ENCODE measurements at regions not wholly inside any gene's neighbourhood (a gene's known extent, or its start where the extent isn't known, plus 50 kb on each side); places are given as distances from the start of the nearest gene placed in this dataset.

GRCh38 chr16:76777721-76778465 lies 413.1 kb upstream of the MON1B start:
- ATAC-seq = no peak
- no peak for TF ChIP-seq ESRRG (CRISPR knock-in tag; IDR thresholded peaks at IDR 0.05)
- no peak for TF ChIP-seq ZFP3 (CRISPR knock-in tag; IDR thresholded peaks at IDR 0.05)
- TF ChIP-seq CREB5 (CRISPR knock-in tag; IDR thresholded peaks at IDR 0.05; ENCODE audit: low read depth) = no peak
- no peak for TF ChIP-seq BACH2 (CRISPR knock-in tag; IDR thresholded peaks at IDR 0.05; ENCODE audit: borderline replicate concordance)

GRCh38 chr16:76780556-76780955 lies 410.4 kb upstream of the MON1B start:
- TF ChIP-seq SNAI2 (CRISPR knock-in tag; IDR thresholded peaks at IDR 0.05) (no peak), ARNTL (CRISPR knock-in tag; IDR thresholded peaks at IDR 0.05; ENCODE audit: borderline replicate concordance, low read depth) (no peak), ZNF565 (CRISPR knock-in tag; conservative IDR thresholded peaks at IDR 0.05; ENCODE audit: low read depth) (no peak), ESRRG (CRISPR knock-in tag; IDR thresholded peaks at IDR 0.05) (no peak), TOX (CRISPR knock-in tag; IDR thresholded peaks at IDR 0.05; ENCODE audit: borderline replicate concordance) (no peak), ISL1 (CRISPR knock-in tag; IDR thresholded peaks at IDR 0.05) (no peak), OSR1 (CRISPR knock-in tag; IDR thresholded peaks at IDR 0.05) (no peak), PPARA (CRISPR knock-in tag; IDR thresholded peaks at IDR 0.05; ENCODE audit: borderline replicate concordance) (no peak), ZC3H10 (CRISPR knock-in tag; IDR thresholded peaks at IDR 0.05) (no peak), ZNF8 (CRISPR knock-in tag; IDR thresholded peaks at IDR 0.05) (no peak), ZFP3 (CRISPR knock-in tag; IDR thresholded peaks at IDR 0.05) (no peak)
- TF ChIP-seq, protein P1, sequence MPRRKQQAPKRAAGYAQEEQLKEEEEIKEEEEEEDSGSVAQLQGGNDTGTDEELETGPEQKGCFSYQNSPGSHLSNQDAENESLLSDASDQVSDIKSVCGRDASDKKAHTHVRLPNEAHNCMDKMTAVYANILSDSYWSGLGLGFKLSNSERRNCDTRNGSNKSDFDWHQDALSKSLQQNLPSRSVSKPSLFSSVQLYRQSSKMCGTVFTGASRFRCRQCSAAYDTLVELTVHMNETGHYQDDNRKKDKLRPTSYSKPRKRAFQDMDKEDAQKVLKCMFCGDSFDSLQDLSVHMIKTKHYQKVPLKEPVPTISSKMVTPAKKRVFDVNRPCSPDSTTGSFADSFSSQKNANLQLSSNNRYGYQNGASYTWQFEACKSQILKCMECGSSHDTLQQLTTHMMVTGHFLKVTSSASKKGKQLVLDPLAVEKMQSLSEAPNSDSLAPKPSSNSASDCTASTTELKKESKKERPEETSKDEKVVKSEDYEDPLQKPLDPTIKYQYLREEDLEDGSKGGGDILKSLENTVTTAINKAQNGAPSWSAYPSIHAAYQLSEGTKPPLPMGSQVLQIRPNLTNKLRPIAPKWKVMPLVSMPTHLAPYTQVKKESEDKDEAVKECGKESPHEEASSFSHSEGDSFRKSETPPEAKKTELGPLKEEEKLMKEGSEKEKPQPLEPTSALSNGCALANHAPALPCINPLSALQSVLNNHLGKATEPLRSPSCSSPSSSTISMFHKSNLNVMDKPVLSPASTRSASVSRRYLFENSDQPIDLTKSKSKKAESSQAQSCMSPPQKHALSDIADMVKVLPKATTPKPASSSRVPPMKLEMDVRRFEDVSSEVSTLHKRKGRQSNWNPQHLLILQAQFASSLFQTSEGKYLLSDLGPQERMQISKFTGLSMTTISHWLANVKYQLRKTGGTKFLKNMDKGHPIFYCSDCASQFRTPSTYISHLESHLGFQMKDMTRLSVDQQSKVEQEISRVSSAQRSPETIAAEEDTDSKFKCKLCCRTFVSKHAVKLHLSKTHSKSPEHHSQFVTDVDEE (CRISPR knock-in tag; IDR thresholded peaks at IDR 0.05) = no peak

GRCh38 chr16:76784530-76784929 lies 406.5 kb upstream of the MON1B start:
- no peak for ATAC-seq
- TF ChIP-seq CREB5 (CRISPR knock-in tag; IDR thresholded peaks at IDR 0.05; ENCODE audit: low read depth) (no peak), BACH2 (CRISPR knock-in tag; IDR thresholded peaks at IDR 0.05; ENCODE audit: borderline replicate concordance) (no peak), GLIS3 (CRISPR knock-in tag; IDR thresholded peaks at IDR 0.05) (no peak), ISL1 (CRISPR knock-in tag; IDR thresholded peaks at IDR 0.05) (no peak), ZC3H10 (CRISPR knock-in tag; IDR thresholded peaks at IDR 0.05) (no peak), ZNF565 (CRISPR knock-in tag; conservative IDR thresholded peaks at IDR 0.05; ENCODE audit: low read depth) (no peak), OSR1 (CRISPR knock-in tag; IDR thresholded peaks at IDR 0.05) (no peak), ZFP3 (CRISPR knock-in tag; IDR thresholded peaks at IDR 0.05) (no peak), ZNF8 (CRISPR knock-in tag; IDR thresholded peaks at IDR 0.05) (no peak), TOX (CRISPR knock-in tag; IDR thresholded peaks at IDR 0.05; ENCODE audit: borderline replicate concordance) (no peak), TCF4 (CRISPR knock-in tag; IDR thresholded peaks at IDR 0.05; ENCODE audit: borderline replicate concordance) (no peak)
- TF ChIP-seq, protein P1 (CRISPR knock-in tag; IDR thresholded peaks at IDR 0.05) = no peak
- TF ChIP-seq, protein P2, sequence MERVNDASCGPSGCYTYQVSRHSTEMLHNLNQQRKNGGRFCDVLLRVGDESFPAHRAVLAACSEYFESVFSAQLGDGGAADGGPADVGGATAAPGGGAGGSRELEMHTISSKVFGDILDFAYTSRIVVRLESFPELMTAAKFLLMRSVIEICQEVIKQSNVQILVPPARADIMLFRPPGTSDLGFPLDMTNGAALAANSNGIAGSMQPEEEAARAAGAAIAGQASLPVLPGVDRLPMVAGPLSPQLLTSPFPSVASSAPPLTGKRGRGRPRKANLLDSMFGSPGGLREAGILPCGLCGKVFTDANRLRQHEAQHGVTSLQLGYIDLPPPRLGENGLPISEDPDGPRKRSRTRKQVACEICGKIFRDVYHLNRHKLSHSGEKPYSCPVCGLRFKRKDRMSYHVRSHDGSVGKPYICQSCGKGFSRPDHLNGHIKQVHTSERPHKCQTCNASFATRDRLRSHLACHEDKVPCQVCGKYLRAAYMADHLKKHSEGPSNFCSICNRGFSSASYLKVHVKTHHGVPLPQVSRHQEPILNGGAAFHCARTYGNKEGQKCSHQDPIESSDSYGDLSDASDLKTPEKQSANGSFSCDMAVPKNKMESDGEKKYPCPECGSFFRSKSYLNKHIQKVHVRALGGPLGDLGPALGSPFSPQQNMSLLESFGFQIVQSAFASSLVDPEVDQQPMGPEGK (CRISPR knock-in tag; IDR thresholded peaks at IDR 0.05; ENCODE audit: borderline replicate concordance) = no peak

More at GRCh38 chr16:76780556-76780955, 410.4 kb upstream of the MON1B start:
- no peak for ATAC-seq

Measured in SK-N-SH treated with all-trans-retinoic acid at 6 μM for 48 hours (cell line).